Testis (tissue), 2 donors: ENCODE measurements at regions not wholly inside any gene's neighbourhood (a gene's known extent, or its start where the extent isn't known, plus 50 kb on each side); places are given as distances from the start of the nearest gene placed in this dataset.

Experiments used
- POLR2A ChIP-seq: fragments of 450-650 bp; IDR thresholded peaks from one replicate; pipeline ENCODE4 v1.6.1; 2017; ENCODE audit warnings: antibody characterized with exemption, mild to moderate bottlenecking, moderate library complexity
- TF ChIP-seq, protein P1 (sequence below), 3 experiments: fragments of 450-650 bp in 2 of 3; fragments of 200-600 bp in 1 of 3; sonication (generic) in 1 of 3; IDR thresholded peaks; one replicate each; pipeline ENCODE4 v1.5.1; 2016 to 2019; ENCODE audit warnings: antibody characterized with exemption in 3 of 3, mild to moderate bottlenecking in 2 of 3, moderate library complexity in 1 of 3

DNA sequence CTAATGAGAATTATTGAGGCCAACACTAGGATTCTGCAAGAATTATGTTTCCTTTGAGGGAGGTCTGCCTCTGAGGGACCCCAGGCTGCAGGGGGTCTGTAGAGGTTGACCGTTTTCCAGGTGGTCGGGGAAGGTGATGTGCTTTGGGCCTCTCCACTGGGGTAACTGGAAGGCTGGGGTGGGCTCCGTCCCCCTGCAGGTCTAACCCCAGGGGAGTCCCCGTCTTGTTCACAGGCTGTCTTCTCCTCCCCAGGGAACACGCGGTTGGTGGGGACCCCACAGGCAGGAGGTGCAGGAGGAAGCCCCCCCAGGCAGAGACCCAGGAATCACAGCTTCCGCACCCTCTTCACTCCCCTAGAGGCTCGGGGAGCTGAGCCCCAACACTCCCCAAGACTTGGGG, 726.4 kb downstream of the BRD1 start:
- TF ChIP-seq, protein P1, sequence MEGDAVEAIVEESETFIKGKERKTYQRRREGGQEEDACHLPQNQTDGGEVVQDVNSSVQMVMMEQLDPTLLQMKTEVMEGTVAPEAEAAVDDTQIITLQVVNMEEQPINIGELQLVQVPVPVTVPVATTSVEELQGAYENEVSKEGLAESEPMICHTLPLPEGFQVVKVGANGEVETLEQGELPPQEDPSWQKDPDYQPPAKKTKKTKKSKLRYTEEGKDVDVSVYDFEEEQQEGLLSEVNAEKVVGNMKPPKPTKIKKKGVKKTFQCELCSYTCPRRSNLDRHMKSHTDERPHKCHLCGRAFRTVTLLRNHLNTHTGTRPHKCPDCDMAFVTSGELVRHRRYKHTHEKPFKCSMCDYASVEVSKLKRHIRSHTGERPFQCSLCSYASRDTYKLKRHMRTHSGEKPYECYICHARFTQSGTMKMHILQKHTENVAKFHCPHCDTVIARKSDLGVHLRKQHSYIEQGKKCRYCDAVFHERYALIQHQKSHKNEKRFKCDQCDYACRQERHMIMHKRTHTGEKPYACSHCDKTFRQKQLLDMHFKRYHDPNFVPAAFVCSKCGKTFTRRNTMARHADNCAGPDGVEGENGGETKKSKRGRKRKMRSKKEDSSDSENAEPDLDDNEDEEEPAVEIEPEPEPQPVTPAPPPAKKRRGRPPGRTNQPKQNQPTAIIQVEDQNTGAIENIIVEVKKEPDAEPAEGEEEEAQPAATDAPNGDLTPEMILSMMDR (IDR thresholded peaks at IDR 0.05), result no peak
- no peak for TF ChIP-seq POLR2A
